ENCODE measurements at regions not wholly inside any gene's neighbourhood (a gene's known extent, or its start where the extent isn't known, plus 50 kb on each side); places are given as distances from the start of the nearest gene placed in this dataset.

GRCh38 chr7:114755856-114756255 lies 166.0 kb upstream of the MDFIC start:
- WGBS (ENCODE audit: insufficient coverage, low coverage, missing lambda C conversion rate) = 5% methylated on average over 4 of the region's 4 CpGs
- intact Hi-C loops (cut with micrococcal nuclease) = no loop called here
- ATAC-seq = no peak
- no peaks in the 10 kb centered on the region for H3K4me1 ChIP-seq (replicated peaks in 1 of 2; ENCODE audit: control insufficient read depth in 2 of 2, insufficient read depth in 2 of 2, low read length in 2 of 2)
- no peak overlapping the region for H3K27ac ChIP-seq (ENCODE audit: extremely low read depth, low read depth, low read length)
- H3K9me1 ChIP-seq (ENCODE audit: control insufficient read depth, insufficient read depth, low read length) = no peaks in the 10 kb centered on the region
- no peaks in the 10 kb centered on the region for H4K20me1 ChIP-seq (replicated peaks; ENCODE audit: control insufficient read depth, insufficient read depth, low read length)
- in situ Hi-C loops (cut with MboI) = no loop called here
- no peaks in the 10 kb centered on the region for H3K27me3 ChIP-seq (ENCODE audit: control insufficient read depth in 2 of 2, insufficient read depth in 2 of 2, low read length in 2 of 2)
- no peak for DNase-seq (ENCODE audit: extremely low read depth in 1 of 4, low spot score in 3 of 4)
- no peak overlapping the region for H2AFZ ChIP-seq (ENCODE audit: low read depth, low read length)
- H3K36me3 ChIP-seq (ENCODE audit: control insufficient read depth, insufficient read depth, low read length) = no peaks in the 10 kb centered on the region
- no peak for TF ChIP-seq POLR2H (tag; IDR thresholded peaks at IDR 0.05; ENCODE audit: low read depth)
- no peak for TF ChIP-seq PTTG1 (tag; IDR thresholded peaks at IDR 0.05; ENCODE audit: low read depth)
- TF ChIP-seq TEAD2 (tag; IDR thresholded peaks at IDR 0.05) = no peak
- no peak for TF ChIP-seq MED1 (CRISPR knock-in tag; IDR thresholded peaks at IDR 0.05; ENCODE audit: borderline replicate concordance)
- TF ChIP-seq ZNF75A (CRISPR knock-in tag; IDR thresholded peaks at IDR 0.05) = no peak
- no peak for TF ChIP-seq ATF6 (CRISPR knock-in tag; IDR thresholded peaks at IDR 0.05)
- no peak for TF ChIP-seq BMI1 (IDR thresholded peaks at IDR 0.05; ENCODE audit: low read length)
- TF ChIP-seq RBM22 (IDR thresholded peaks at IDR 0.05; ENCODE audit: low read depth, low read length, poor library complexity, severe bottlenecking) = no peak
- no peak for TF ChIP-seq DPF2 (IDR thresholded peaks at IDR 0.05)
- TF ChIP-seq GTF3C2 (IDR thresholded peaks at IDR 0.05; ENCODE audit: borderline replicate concordance, extremely low read depth, insufficient read length) = no peak
- TF ChIP-seq ZNF584 (CRISPR knock-in tag; IDR thresholded peaks at IDR 0.05; ENCODE audit: low read depth) = no peak
- TF ChIP-seq XRCC4 (IDR thresholded peaks at IDR 0.05; ENCODE audit: extremely low read depth, insufficient read depth, insufficient read length) = no peak
- no peak for TF ChIP-seq RCOR1 (IDR thresholded peaks at IDR 0.05; ENCODE audit: borderline replicate concordance in 1 of 2, low read depth in 2 of 2, low read length in 2 of 2)
- no peak for TF ChIP-seq ZNF507 (tag; conservative IDR thresholded peaks at IDR 0.05)
- no peak for TF ChIP-seq MECOM (CRISPR knock-in tag; IDR thresholded peaks at IDR 0.05)
- ChIA-PET CTCF (ENCODE audit: low intra/inter-chr PET ratio) (no interaction called here), POLR2A (no interaction called here)
- no peaks in the 10 kb centered on the region for H3K79me2 ChIP-seq (ENCODE audit: control insufficient read depth, insufficient read depth, low read length)
- no peak for FAIRE-seq
- H3K9me3 ChIP-seq (replicated peaks; ENCODE audit: control insufficient read depth, insufficient read depth, low read depth, low read length) = no peaks in the 10 kb centered on the region
- H3K4me2 ChIP-seq (ENCODE audit: insufficient read depth, low read length) = no peak overlapping the region
- no peak overlapping the region for H3K4me3 ChIP-seq
- BruUV-seq (replicated peaks) = no TSS peak
- no peak overlapping the region for H3K9ac ChIP-seq (ENCODE audit: insufficient read depth in 1 of 2, low read depth in 2 of 2, low read length in 2 of 2)
